IPS DF 4.7 (cell line): ENCODE measurements at regions not wholly inside any gene's neighbourhood (a gene's known extent, or its start where the extent isn't known, plus 50 kb on each side); places are given as distances from the start of the nearest gene placed in this dataset.

Experiments
- DNase-seq: peaks from one replicate; pipeline ENCODE4 v3.0.0-alpha.2; 2013; ENCODE audit warnings: low spot score; ENCODE audit errors: extremely low read depth

- DNase-seq = no peak
Measured at GRCh38 chr11:30089921-30090320, 73.1 kb upstream of the KCNA4 start.

DNA sequence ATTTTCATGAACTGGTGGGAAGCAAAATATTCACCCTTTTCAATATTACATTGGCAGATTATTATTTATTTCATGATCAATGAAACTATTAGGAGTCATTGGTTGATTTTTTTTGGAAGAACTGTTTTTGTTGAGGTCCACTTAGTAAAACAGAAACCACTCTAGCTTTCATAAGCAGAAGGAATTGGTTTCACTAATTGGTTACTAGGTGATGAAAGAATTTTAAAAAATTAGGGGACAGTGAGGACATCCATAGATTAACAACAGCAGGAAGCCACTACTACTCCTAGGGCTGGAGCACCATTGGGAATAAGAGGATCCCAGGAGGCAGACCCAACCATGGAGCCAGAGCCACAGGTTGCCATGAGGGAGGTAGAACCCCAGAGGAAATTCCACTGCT, 74.4 kb upstream of the KCNA4 start:
- no peak for DNase-seq

DNA sequence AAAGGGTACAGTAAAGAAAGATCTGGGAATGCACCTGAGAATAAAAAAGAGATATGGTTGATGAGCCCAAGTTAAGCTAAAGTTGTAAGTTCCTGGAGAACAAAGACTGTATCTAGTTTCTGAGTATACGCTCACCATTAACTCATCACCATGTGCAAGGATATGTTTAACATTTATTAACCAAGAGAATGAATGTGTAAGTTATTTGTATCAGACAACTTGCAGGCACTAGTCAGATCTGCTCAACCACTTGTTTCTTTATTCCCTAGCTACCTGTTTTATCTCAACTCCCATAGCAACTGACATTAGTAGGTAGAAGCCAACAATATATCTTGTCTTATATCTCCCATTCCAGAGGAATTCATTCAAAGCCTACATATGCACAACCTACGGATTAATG, 74.9 kb upstream of the KCNA4 start:
- no peak for DNase-seq

DNA sequence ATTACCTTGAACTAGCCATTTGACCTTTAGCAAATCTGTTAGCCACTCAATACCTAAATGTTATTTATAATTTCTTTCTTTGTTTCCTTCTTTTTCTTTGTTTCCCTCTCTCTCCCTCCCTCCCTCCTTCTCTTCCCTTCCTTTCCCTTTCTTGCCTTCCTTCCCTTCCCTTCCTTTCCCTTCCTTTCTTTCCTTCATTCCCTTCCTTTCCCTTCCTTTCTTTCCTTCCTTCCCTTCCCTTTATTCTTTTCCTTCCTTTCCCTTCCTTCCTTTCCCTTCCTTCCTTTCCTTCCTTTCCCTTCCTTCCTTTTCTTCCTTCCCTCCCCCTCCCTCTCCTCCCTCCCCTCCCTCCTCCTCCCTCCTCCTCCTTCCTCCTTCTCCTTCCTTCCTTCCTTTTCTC, 75.7 kb upstream of the KCNA4 start:
- DNase-seq = no peak

GRCh38 chr11:30100495-30100894, 83.7 kb upstream of the KCNA4 start:
- DNase-seq = no peak

- no peak for DNase-seq
Measured at GRCh38 chr11:30106222-30107181, 89.7 kb upstream of the KCNA4 start.

DNA sequence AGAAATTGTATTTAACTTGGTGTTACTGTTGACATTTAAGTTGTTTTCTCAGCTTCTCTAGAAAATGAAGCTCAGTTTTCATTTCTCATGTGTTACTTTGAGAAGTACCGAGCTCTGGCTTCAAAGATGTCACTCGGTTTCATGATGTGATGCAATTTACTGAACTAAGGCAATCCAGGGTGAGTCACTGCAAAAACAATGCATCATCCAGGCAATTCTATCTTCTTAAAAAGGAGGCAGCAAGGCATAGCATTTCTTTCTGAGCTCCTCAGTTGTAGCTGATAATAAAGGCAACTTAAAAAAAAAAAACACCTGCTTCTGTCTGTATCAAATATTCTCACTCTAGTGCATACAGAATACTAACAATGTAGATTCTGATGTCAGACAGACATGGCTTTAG, 91.1 kb upstream of the KCNA4 start:
- DNase-seq = no peak

DNA sequence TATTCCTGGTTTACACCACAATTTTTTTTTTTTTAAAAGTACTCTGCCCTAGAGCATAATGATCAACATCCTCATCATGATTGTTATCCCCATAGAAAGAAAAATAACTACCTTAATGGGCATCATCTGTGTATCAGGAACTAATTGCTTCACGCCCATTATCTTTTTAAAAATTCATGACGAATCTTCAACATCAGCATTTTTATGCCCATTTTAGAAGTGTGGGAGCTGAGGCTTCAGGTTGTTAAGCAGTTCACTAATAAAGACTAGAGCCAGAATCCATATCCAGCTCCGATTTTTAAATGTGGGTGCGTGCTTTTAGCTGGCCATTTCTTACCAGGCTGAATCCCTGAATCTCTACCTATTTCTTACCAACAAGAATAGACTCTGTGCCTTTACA, 92.9 kb upstream of the KCNA4 start:
- DNase-seq = no peak

DNA sequence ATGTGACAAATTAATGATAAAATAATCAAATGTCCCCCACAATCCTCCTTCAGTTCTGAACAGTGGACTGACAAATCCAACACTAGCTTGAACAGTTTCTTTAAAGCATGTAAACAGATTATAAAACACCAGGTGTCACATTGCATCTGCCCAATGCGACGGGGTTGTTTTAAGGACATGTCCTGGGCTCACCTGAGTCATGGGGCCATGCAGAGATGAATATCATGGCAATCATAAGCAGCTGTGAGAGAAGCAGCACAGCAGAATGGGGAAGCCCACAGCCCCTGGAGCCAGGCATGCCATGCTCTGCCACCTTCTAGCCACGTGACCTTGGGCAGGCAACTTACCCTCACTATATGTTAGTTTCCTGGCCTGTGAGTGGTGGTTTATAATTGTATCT, 93.9 kb upstream of the KCNA4 start:
- DNase-seq = no peak

DNA sequence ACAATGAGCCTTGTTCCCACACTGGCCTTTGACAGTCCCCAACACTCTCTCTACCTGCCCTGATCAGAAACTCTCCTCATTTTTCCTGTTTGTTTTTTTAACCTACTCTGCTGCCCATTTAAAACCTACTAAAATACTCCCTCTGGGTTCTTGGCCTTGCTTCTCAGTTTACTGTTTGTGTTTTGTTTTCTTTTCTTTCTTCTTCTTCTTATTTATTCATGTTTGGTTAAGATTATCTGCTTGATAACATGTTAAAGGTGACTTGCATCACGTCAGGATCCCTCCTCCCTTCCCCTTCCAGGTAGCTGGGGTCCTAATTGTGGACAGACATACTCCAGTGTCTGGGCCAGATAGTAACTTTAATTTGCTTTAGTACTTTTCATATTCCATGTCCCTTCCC, 95.0 kb upstream of the KCNA4 start:
- DNase-seq = no peak

DNA sequence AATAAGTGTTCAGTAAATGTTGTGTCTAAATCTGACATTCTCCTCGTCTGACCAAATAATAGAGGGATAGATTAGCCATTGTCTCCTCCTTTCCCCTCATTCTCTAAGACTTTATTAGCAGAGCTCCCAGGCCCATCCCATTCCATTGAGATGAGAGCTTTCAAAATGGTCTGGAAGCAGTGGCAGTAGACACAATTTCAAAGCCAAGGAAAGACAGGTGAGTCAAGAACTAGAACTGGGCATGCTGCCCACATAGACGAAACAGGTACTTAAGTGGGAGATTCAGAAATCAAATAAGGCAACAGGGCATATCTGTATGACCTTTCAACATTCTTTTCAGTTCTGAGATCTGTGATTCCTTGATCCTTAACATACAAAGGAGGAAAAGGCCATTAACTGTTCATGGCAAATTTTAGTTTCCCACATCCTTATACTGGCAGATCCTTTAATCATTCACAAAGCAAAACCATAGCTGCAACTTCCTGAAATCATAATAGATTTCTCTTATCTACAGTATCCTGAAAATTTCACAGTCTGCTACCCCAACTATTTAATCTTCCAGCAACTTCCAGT, 96.6 kb upstream of the KCNA4 start:
- DNase-seq = no peak

DNA sequence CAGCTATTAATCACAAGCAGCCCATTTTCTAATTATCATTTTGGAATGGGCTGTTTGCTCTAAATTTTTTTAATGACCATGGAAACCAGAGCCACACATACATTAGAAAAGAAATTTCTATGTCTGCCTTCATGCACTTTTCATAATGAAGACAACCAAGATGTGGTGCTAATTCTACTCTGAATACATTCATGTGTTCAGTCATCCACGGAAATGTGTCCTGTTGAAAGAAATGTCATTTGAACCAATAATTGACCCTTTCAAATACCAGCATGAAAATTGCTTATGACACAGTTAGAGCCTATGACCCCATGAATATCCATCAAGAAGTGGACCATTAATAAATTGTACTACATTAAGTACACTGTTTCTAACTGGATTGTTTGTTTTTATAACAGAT, 99.7 kb upstream of the KCNA4 start:
- DNase-seq = no peak

- DNase-seq = no peak
Measured at GRCh38 chr11:30120045-30120589, 103.3 kb upstream of the KCNA4 start.

DNA sequence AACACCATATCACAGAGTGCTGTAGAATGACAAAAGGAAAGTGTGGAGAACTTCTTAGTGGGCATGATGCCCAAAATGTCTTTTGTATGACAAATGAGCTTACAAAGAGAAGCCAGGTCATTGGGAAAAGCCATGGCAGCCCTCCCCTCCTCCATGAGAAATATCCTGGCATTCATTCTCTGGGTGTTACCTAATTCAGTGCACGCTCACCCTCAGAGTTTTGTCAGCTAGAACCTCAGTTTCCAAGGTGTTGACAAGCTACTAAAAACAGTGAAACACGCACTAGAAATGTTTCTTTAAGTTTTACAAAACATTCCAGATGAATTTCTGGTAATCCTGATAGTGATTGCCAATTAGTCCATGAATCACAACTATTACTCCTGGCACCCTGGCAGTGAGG, 105.4 kb upstream of the FSHB start:
- no peak for DNase-seq

- no peak for DNase-seq
Measured at GRCh38 chr11:30128269-30128932, 102.4 kb upstream of the FSHB start.

DNA sequence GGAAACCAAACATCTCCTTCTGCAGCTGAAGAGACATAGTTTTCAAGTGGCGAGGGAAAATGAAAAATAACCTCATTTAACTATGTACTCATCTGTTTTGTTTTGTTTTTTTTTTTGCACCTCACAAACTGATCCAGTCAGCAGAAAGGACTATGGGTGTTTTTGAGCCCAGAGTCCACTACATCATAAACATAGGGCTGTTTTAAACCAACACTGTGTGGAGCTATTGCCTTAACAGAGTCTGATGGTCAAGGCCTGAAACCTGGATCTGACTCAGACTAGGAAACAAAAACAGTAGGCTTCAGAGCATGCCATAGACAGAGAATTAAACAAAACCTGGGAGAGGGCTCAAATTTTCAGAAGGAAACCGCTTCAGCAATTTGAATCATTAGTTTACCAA, 99.3 kb upstream of the FSHB start:
- no peak for DNase-seq

DNA sequence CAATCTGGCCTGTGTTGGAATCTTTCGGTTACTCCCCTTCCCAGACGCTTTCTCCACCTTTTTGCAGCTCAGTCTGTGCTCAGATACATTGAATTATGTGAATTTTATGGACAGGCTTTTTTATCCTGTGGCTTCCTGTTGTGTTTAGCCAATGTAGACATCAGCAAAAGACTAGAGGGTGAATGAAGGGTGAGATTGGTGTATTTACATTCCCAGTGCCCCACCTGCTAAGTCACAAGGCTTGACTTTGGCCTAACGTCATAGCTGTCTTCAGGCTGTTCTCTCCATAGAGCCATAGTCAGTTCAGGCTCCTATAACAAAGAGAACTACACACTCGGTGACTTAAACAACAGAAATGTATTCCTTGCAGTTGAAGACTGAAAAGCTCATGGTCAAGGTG, 97.5 kb upstream of the FSHB start:
- no peak for DNase-seq

GRCh38 chr11:30143098-30143705, 87.6 kb upstream of the FSHB start:
- DNase-seq = peak; percentile 62

GRCh38 chr11:30147293-30147692, 83.5 kb upstream of the FSHB start:
- no peak for DNase-seq

- no peak for DNase-seq
Measured at GRCh38 chr11:30149998-30150397, 80.8 kb upstream of the FSHB start.

- DNase-seq = no peak
Measured at GRCh38 chr11:30150425-30150824, 80.4 kb upstream of the FSHB start.

DNA sequence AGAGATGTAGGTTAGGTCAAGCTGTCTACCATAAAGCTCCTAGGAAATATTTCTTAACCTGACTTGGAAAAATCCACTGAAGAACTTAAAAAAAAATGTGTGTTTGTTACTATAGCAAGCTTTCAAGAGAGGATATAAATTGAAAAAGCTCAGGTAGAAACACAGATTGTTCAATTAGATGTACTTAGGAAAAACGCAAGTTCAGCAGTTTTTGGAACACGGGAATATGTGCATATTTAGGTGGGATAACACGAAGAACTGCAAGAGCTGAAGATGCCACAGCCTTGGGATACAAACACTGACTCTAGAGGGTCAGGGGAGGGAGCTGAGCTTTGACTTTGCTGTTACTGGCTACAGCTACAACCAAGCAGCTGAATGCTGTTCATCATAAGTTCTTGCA, 77.8 kb upstream of the FSHB start:
- DNase-seq = no peak
